GM12873 (cell line): ENCODE measurements at regions not wholly inside any gene's neighbourhood (a gene's known extent, or its start where the extent isn't known, plus 50 kb on each side); places are given as distances from the start of the nearest gene placed in this dataset.

Source experiments
- TF ChIP-seq, protein P1 (sequence below): IDR thresholded peaks from 2 replicates; pipeline ENCODE4 v1.5.1; 2012; ENCODE audit warnings: low read depth, mild to moderate bottlenecking, moderate library complexity, low read length, control low read depth; ENCODE audit not compliant: insufficient read depth; ENCODE audit errors: missing control alignments

DNA sequence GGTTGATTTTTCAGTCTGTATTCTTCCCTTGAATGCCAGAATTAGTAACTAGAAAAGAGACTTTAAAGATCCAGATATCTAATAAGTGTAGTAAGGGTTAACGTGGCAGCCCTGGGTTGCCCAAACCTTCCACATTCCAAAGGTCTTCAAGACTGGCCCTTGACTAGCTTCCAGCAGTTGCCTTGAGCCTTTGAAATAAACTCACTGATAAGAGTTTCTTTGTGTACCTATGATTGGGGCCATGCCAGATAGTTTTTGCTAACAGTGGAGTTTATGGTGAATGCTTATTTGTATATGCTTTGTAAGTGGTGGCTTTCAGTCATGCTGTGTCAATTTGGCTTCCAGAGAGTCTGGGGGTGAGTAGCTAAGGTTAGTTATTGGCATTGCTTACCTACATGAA is 722.3 kb downstream of the RNF144A start:
- TF ChIP-seq, protein P1, sequence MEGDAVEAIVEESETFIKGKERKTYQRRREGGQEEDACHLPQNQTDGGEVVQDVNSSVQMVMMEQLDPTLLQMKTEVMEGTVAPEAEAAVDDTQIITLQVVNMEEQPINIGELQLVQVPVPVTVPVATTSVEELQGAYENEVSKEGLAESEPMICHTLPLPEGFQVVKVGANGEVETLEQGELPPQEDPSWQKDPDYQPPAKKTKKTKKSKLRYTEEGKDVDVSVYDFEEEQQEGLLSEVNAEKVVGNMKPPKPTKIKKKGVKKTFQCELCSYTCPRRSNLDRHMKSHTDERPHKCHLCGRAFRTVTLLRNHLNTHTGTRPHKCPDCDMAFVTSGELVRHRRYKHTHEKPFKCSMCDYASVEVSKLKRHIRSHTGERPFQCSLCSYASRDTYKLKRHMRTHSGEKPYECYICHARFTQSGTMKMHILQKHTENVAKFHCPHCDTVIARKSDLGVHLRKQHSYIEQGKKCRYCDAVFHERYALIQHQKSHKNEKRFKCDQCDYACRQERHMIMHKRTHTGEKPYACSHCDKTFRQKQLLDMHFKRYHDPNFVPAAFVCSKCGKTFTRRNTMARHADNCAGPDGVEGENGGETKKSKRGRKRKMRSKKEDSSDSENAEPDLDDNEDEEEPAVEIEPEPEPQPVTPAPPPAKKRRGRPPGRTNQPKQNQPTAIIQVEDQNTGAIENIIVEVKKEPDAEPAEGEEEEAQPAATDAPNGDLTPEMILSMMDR = no peak

DNA sequence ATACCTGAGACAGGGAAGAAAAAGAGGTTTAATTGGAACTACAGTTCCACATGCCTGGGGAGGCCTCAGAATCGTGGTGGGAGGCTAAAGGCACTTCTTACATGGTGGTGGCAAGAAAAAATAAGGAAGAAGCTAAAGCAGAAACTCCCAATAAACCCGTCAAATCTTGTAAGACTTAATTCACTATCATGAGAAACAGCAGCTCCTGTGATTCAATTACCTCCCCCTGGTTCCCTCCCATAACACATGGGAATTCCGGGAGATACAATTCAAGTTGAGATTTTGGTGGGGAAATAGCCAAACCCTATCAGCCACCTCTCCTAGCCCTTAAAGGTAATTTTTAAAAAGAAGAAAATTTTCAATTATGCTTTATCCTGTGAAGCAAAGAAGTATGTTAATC is 728.8 kb downstream of the RNF144A start:
- TF ChIP-seq, protein P1 = no peak

DNA sequence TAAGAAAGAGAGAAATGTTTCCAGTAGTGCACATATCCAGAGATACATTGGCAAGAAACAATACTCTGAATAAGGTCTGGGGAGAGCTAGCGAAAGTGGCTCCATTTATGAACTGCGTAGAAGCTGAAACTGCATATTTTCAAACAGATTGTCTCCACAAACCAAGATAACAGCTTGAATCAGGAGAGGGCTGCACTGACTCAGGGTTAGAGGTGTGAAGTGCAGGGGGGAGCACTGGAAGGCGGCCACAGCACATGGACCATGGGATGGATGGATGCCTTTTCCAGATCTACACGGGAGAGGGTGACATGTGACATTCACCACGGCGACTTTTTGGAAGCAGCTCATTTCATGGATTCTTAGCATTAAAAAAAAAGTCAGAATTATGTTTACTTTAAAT is 729.4 kb downstream of the RNF144A start:
- TF ChIP-seq, protein P1 = no peak

DNA sequence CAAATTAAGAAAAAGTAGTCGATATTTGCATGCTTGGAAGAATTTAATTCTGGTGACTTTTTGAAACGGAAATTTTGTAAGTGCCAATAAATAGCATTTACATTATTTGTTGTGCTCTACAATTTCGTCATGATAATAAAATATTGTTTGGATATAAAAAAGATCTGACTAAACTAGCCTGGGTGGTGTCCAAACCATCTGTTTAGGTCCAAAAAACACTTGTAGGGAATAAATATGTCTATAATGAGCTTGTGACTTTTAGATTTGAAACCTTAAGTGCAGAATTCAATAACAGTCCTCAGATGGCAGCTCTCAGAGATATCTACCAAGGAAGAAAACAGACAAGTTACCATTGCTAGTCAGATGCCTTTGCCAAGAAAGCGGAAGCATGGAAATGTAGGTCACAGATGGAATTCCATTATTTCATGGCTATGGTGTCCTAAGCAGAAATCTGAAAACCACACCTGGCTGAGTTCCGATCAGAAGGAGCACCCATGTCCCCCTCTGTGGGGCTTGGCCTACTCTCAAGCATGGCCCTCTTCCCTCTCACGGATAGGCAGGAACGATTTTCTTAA is 731.1 kb downstream of the RNF144A start:
- TF ChIP-seq, protein P1 = no peak

DNA sequence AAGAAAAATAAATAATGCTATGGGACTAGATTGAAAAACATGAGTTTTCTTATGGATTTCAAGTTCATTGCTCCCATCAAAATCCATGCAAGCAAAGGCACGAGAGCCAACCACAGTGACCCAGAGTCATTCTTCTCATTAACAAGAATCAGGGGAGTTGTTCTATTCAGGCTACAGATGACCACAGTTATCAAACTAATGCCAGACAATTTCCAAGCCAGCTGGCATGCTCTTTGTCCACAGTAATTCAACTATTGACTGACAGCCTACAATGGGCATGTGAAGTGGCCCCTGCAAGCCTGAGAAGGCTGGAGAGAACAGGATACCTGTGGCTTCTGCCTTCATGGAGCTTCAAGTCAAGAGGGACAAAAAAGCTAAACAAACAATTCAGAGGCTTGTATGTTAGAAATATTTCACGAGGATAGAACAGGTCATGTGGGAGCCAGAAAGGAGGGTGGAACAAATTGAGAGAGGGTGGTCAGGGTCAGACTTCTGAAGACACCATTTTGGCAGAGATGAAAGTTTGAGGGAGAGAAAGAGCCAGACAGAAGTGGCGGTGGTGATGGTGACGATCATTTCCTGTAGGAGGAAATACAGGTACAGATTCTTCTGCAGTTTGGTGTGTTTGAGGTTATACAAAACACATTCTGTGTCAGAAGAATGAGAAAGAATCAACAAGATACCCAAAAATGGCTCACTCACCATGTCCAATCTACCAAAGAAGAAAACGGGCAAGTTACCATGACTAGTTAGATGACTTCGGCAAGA is 732.4 kb downstream of the RNF144A start:
- TF ChIP-seq, protein P1 = no peak

GRCh38 chr2:7653617-7654016 is 736.4 kb downstream of the RNF144A start:
- TF ChIP-seq, protein P1 = no peak

- TF ChIP-seq, protein P1 = no peak
Measured at GRCh38 chr2:7655629-7656028, 738.4 kb downstream of the RNF144A start.
